ENCODE measurements at regions not wholly inside any gene's neighbourhood (a gene's known extent, or its start where the extent isn't known, plus 50 kb on each side); places are given as distances from the start of the nearest gene placed in this dataset.
"Not testable (repeated sequence)": the region's sequence is repeated elsewhere in the genome, so short reads cannot be mapped to it uniquely, and the experiment has no call there.

DNA sequence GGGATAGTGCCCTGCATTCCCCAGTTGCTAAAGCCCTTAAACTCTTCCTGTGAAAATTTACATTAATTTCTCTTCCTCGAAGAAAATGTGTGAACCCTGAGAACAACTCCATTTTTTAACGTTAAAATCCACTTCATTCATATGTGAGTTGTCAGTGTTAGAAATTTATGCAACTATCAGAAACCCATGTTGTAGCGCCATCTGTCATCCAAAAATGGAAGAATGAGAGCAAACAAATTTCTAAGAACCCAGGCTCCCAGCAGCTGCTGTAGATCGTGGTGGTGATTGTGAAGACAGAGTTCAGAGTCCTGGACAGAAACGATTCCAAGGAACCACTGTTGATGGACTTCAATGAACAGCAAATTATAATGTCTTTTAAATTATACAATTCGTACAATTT, 179.7 kb upstream of the NDN start:
- Histone ChIP-seq H3K9me3 (no peaks in the 10 kb centered on the region), H3K36me3 (ENCODE audit: control insufficient read depth in 2 of 2, extremely low read depth in 1 of 2, insufficient read depth in 1 of 2, low read length in 1 of 2) (no peaks in the 10 kb centered on the region), H3K27me3 (replicated peaks in 1 of 2; ENCODE audit: control insufficient read depth in 2 of 2, extremely low read depth in 1 of 2, insufficient read depth in 2 of 2, low read length in 1 of 2) (peaks cover 0 to 3% of the 10 kb centered on the region in 2 experiments), H3K27ac (ENCODE audit: low read length) (no peak overlapping the region), H3K4me3 (ENCODE audit: control insufficient read depth in 1 of 2, extremely low read depth in 1 of 2, low read length in 1 of 2) (no peak overlapping the region), H3K4me1 (ENCODE audit: control insufficient read depth in 1 of 2, extremely low read depth in 1 of 2, insufficient read depth in 2 of 2, low read length in 2 of 2) (no peaks in the 10 kb centered on the region)
- Mint-ChIP-seq H3K4me3 (no peak overlapping the region), H3K4me1 (no peaks in the 10 kb centered on the region), H3K9me3 (peaks cover 2 to 9% (median 3%) of the 10 kb centered on the region in 3 donors), H3K27ac (no peak overlapping the region), H3K27me3 (peaks cover 0 to 3% of the 10 kb centered on the region in 2 donors), H3K36me3 (no peaks in the 10 kb centered on the region)
- WGBS (ENCODE audit: insufficient coverage) = no CpG with 5 or more reads among the region's 6 CpGs
- DNase-seq (no peak), ATAC-seq (replicated peaks in 1 of 4) (no peak)
- POLR2A ChIA-PET = no interaction called here
- CTCF ChIA-PET = no interaction called here

DNA sequence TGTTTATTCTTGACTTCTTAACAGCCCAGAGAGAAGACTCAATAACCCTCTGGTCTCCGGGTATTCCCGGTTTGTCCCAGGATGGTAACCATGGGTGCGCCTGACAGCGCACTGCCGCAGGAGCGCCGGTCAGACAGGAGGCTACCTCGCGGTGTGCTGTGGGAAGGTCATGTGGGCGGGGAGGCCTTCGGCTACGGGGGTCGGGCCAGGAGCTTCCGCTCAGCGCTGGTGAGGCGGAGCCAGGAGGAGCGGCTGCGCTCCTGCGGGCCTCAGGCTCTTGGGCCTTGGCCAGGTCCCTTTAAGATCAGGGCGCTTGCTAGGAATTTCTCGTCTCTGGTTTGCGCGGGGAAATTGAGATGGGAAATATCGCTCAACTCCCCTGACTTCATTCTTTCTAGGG, 182.3 kb upstream of the NDN start:
- Histone ChIP-seq H3K9me3 (no peaks in the 10 kb centered on the region), H3K27me3 (replicated peaks in 1 of 2; ENCODE audit: control insufficient read depth in 2 of 2, extremely low read depth in 1 of 2, insufficient read depth in 2 of 2, low read length in 1 of 2) (peaks cover 0 to 3% of the 10 kb centered on the region in 2 experiments), H3K27ac (ENCODE audit: low read length) (no peak overlapping the region), H3K4me3 (ENCODE audit: control insufficient read depth in 1 of 2, extremely low read depth in 1 of 2, low read length in 1 of 2) (no peak overlapping the region), H3K36me3 (ENCODE audit: control insufficient read depth in 2 of 2, extremely low read depth in 1 of 2, insufficient read depth in 1 of 2, low read length in 1 of 2) (no peaks in the 10 kb centered on the region), H3K4me1 (ENCODE audit: control insufficient read depth in 1 of 2, extremely low read depth in 1 of 2, insufficient read depth in 2 of 2, low read length in 2 of 2) (no peaks in the 10 kb centered on the region)
- Mint-ChIP-seq H3K9me3 (peaks cover 0 to 3% (median 2%) of the 10 kb centered on the region in 3 donors), H3K36me3 (no peaks in the 10 kb centered on the region), H3K27me3 (peaks cover 0 to 3% of the 10 kb centered on the region in 2 donors), H3K27ac (no peak overlapping the region), H3K4me3 (no peak overlapping the region), H3K4me1 (no peaks in the 10 kb centered on the region)
- ATAC-seq (replicated peaks in 1 of 4) (no peak), DNase-seq (no peak)
- CTCF ChIA-PET = no interaction called here
- WGBS (ENCODE audit: insufficient coverage) = 18% methylated on average over 16 of the region's 24 CpGs
- POLR2A ChIA-PET = no interaction called here

DNA sequence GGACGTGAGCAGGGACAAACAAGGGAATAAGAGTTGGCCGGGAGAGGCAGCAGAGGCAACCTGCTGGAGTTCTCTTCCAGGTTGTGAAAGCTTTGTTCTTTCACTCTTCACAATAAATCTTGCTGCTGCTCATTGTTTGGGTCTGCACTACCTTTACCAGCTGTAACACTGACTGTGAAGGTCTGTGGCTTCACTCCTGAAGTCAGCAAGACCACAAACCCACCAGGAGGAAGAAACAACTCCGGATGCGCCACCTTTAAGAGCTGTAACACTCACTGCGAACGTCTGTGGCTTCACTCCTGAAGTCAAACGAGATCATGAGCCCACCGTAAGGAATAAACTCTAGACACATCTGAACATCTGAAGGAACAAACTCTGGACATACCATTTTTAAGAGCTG, 186.5 kb upstream of the NDN start:
- H3K27me3 ChIP-seq (replicated peaks in 1 of 2; ENCODE audit: control insufficient read depth in 2 of 2, extremely low read depth in 1 of 2, insufficient read depth in 2 of 2, low read length in 1 of 2); H3K36me3 Mint-ChIP-seq; H3K27ac ChIP-seq (ENCODE audit: low read length); H3K27me3 Mint-ChIP-seq; DNase-seq; H3K36me3 ChIP-seq (ENCODE audit: control insufficient read depth in 2 of 2, extremely low read depth in 1 of 2, insufficient read depth in 1 of 2, low read length in 1 of 2); H3K27ac Mint-ChIP-seq; H3K9me3 Mint-ChIP-seq; POLR2A ChIA-PET; CTCF ChIA-PET; H3K4me1 ChIP-seq (ENCODE audit: control insufficient read depth in 1 of 2, extremely low read depth in 1 of 2, insufficient read depth in 2 of 2, low read length in 2 of 2); ATAC-seq (replicated peaks in 1 of 4); H3K4me3 ChIP-seq (ENCODE audit: control insufficient read depth in 1 of 2, extremely low read depth in 1 of 2, low read length in 1 of 2); H3K4me1 Mint-ChIP-seq; H3K4me3 Mint-ChIP-seq; H3K9me3 ChIP-seq: not testable (repeated sequence)
- WGBS (ENCODE audit: insufficient coverage) = 68% methylated on average over 4 of the region's 8 CpGs

DNA sequence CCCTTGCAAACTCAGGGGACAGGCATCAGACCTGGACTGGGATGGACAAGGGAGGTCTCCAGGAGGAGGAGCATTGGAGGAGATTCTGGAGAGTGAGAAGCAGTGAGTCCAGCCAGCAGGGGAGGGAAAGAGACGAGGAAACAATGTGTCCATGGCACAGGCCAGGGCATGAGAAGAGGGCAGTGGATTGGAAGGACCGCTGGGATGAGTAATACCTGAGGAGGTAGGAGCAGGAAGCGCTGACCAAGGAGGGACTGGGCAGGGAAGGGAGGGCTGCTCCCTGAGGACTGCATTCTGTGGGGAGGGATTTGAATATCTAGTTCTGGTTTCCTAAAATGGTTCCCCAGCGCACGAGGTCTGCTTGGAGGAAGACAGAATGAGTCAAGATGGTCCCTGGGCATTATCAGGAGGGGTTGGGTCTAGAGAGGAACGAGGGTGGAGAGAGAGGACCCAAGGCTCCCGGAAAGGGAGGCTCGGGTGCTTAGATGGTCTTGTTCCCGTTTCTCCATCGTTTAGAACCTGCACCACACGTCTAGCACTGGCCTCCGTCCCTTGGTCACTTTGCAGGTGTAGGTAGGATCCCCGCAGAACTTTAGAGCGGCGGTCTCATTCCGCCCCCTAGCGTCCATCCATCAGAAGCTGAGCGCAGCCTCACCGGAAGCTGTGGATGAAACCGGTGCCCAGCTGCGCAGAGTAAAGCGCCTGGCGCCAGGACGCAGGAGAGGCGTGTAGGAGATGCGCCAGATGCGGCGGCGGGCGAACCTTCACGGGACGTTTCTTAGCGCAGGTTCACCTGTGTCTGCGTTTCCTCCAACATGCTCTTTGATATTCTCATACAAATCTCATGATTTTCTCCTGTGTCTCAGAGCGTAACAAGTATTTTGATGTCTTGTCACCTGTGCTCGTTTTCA, 190.7 kb upstream of the NDN start:
- no peaks in the 10 kb centered on the region for H3K36me3 Mint-ChIP-seq
- ChIA-PET CTCF (no interaction called here), POLR2A (interaction anchor here in 1 of 2 donors (0.5 kb wide), 1 partner anchor 967 kb away, joined by 3 read pairs; no protein-coding TSS in a partner anchor)
- WGBS (ENCODE audit: insufficient coverage) = 22% methylated on average over 33 of the region's 36 CpGs
- H3K27ac ChIP-seq (ENCODE audit: low read length) = no peak overlapping the region
- DNase-seq = peak in 3 of 35 experiments; percentile 0 to 6 (median 3)
- H3K4me3 Mint-ChIP-seq = no peak overlapping the region
- no peak for ATAC-seq (replicated peaks in 1 of 4)
- H3K4me1 Mint-ChIP-seq = no peaks in the 10 kb centered on the region
- H3K9me3 Mint-ChIP-seq = peaks cover 4 to 10% (median 4%) of the 10 kb centered on the region in 3 donors
- H3K36me3 ChIP-seq (ENCODE audit: control insufficient read depth in 2 of 2, extremely low read depth in 1 of 2, insufficient read depth in 1 of 2, low read length in 1 of 2) = no peaks in the 10 kb centered on the region
- H3K4me1 ChIP-seq (ENCODE audit: control insufficient read depth in 1 of 2, extremely low read depth in 1 of 2, insufficient read depth in 2 of 2, low read length in 2 of 2) = no peaks in the 10 kb centered on the region
- no peaks in the 10 kb centered on the region for H3K27me3 ChIP-seq (replicated peaks in 1 of 2; ENCODE audit: control insufficient read depth in 2 of 2, extremely low read depth in 1 of 2, insufficient read depth in 2 of 2, low read length in 1 of 2)
- no peak overlapping the region for H3K4me3 ChIP-seq (ENCODE audit: control insufficient read depth in 1 of 2, extremely low read depth in 1 of 2, low read length in 1 of 2)
- peaks cover 0 to 3% of the 10 kb centered on the region in 2 donors for H3K27me3 Mint-ChIP-seq
- H3K27ac Mint-ChIP-seq = no peak overlapping the region
- H3K9me3 ChIP-seq = no peaks in the 10 kb centered on the region

DNA sequence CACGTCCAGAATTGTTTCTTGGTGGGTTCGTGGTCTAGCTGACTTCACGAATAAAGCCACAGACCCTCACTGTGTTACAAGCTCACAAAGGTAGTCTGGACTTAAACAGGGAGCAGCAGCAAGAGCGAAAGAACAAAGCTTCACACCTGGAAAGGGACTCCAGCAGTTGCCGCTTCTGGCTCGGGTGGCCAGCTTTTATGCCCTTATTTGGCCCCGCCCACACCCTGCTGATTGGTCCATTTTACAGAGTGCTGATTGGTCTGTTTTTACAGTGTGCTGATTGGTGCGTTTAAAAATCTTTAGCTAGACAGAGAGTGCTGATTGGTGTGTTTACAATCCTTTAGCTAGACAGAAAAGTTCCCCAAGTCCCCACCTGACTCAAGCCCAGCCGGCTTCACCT, 194.2 kb upstream of the NDN start:
- Histone ChIP-seq H3K27me3 (replicated peaks in 1 of 2; ENCODE audit: control insufficient read depth in 2 of 2, extremely low read depth in 1 of 2, insufficient read depth in 2 of 2, low read length in 1 of 2) (no peaks in the 10 kb centered on the region), H3K4me1 (ENCODE audit: control insufficient read depth in 1 of 2, extremely low read depth in 1 of 2, insufficient read depth in 2 of 2, low read length in 2 of 2) (no peaks in the 10 kb centered on the region), H3K9me3 (no peaks in the 10 kb centered on the region), H3K27ac (ENCODE audit: low read length) (no peak overlapping the region), H3K36me3 (ENCODE audit: control insufficient read depth in 2 of 2, extremely low read depth in 1 of 2, insufficient read depth in 1 of 2, low read length in 1 of 2) (no peaks in the 10 kb centered on the region), H3K4me3 (ENCODE audit: control insufficient read depth in 1 of 2, extremely low read depth in 1 of 2, low read length in 1 of 2) (no peak overlapping the region)
- DNase-seq = no peak
- ChIA-PET POLR2A (no interaction called here), CTCF (no interaction called here)
- 72% methylated on average over 6 of the region's 9 CpGs for WGBS (ENCODE audit: insufficient coverage)
- Mint-ChIP-seq H3K9me3 (peaks cover 5 to 11% (median 7%) of the 10 kb centered on the region in 3 donors), H3K4me1 (no peaks in the 10 kb centered on the region), H3K27me3 (peaks cover 0 to 3% of the 10 kb centered on the region in 2 donors), H3K27ac (no peak overlapping the region), H3K4me3 (no peak overlapping the region), H3K36me3 (no peaks in the 10 kb centered on the region)
- ATAC-seq (replicated peaks in 1 of 4) = no peak

DNA sequence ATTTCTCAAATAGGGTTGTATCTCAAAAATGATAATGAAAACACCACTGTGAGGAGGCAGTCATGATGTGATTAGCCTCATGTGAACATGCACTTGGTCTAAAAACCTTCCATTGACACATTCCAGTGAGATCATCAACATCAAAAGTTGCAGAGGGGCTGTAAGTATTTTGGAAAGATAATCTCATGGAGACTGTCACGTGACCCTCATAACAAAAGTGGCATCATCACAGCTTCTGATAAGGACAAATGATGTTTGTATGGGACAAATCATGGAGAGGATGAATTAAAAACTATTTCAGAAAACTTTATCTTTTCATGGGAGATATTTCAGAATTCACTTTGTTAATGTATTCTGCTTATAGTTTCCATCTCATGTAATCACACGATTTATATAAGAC, 203.1 kb upstream of the NDN start:
- Histone ChIP-seq H3K9me3 (no peaks in the 10 kb centered on the region), H3K27ac (ENCODE audit: low read length) (no peak overlapping the region), H3K4me1 (ENCODE audit: control insufficient read depth in 1 of 2, extremely low read depth in 1 of 2, insufficient read depth in 2 of 2, low read length in 2 of 2) (no peaks in the 10 kb centered on the region), H3K4me3 (ENCODE audit: control insufficient read depth in 1 of 2, extremely low read depth in 1 of 2, low read length in 1 of 2) (no peak overlapping the region), H3K36me3 (ENCODE audit: control insufficient read depth in 2 of 2, extremely low read depth in 1 of 2, insufficient read depth in 1 of 2, low read length in 1 of 2) (no peaks in the 10 kb centered on the region), H3K27me3 (replicated peaks in 1 of 2; ENCODE audit: control insufficient read depth in 2 of 2, extremely low read depth in 1 of 2, insufficient read depth in 2 of 2, low read length in 1 of 2) (no peaks in the 10 kb centered on the region)
- H3K36me3 Mint-ChIP-seq = no peaks in the 10 kb centered on the region
- no CpG with 5 or more reads among the region's 2 CpGs for WGBS (ENCODE audit: insufficient coverage)
- DNase-seq (no peak), ATAC-seq (replicated peaks in 1 of 4) (no peak)
- no peaks in the 10 kb centered on the region for H3K27me3 Mint-ChIP-seq
- ChIA-PET POLR2A (interaction anchor here in 1 of 2 donors (0.7 kb wide), 1 partner anchor 10 kb away, joined by 3 read pairs; no protein-coding TSS in a partner anchor), CTCF (no interaction called here)
- H3K4me1 Mint-ChIP-seq = no peaks in the 10 kb centered on the region
- H3K27ac Mint-ChIP-seq = no peak overlapping the region
- H3K4me3 Mint-ChIP-seq = no peak overlapping the region
- H3K9me3 Mint-ChIP-seq = peaks cover 6 to 25% (median 18%) of the 10 kb centered on the region in 3 donors

Data from T-cell (primary cell).